K562 (cell line): ENCODE measurements at regions not wholly inside any gene's neighbourhood (a gene's known extent, or its start where the extent isn't known, plus 50 kb on each side); places are given as distances from the start of the nearest gene placed in this dataset.

Experiments used
- ATAC-seq: fragments of 200-7000 bp; cut with Tn5 transposase; 3 replicates; pipeline ENCODE4 v1.9.1; 2020; ENCODE audit warnings: moderate library complexity
- BruUV-seq: library from RNA; stranded (reverse); fragments of 400-500 nt; replicated peaks from 2 replicates; lab custom pipeline; 2021; lab: Mats Ljungman, UMichigan
- CTCF ChIA-PET: fragments of 300-600 bp; formaldehyde crosslinking; extraction: SDS; loops from one replicate; lab custom pipeline; 2021; ENCODE audit warnings: low intra/inter-chr PET ratio; lab: Yijun Ruan, JAX
- POLR2A ChIA-PET: fragments of 300-600, 350-650 bp; sonication (Branson Sonifier 250); formaldehyde crosslinking; extraction: SDS; loops from one replicate; lab custom pipeline; 2021; ENCODE audit warnings: antibody characterized with exemption, inconsistent platforms; lab: Yijun Ruan, JAX
- DNase-seq, 4 experiments: peaks; one replicate each; pipeline versions ENCODE4 v3.0.0 to v3.0.0-alpha.2; 2011 to 2018; ENCODE audit warnings: low spot score in 3 of 4, mixed read lengths in 3 of 4; ENCODE audit errors: extremely low read depth in 1 of 4
- FAIRE-seq: peaks from 2 replicates; lab custom pipeline; 2011; peaks lifted over from hg19 to GRCh38; lab: Jason Lieb, UNC
- H2AFZ ChIP-seq: 2 replicates; pipeline ENCODE4 v1.6.0; 2011; ENCODE audit warnings: low read depth, low read length, control low read depth, inconsistent platforms
- H3K27ac ChIP-seq: fragments of 200-600 bp; 3 replicates; pipeline ENCODE4 v1.8.0; 2011; ENCODE audit warnings: low read depth, mild to moderate bottlenecking, control low read depth, inconsistent platforms, low read length, moderate library complexity, mixed read lengths; ENCODE audit errors: extremely low read depth
- H3K27me3 ChIP-seq, 2 experiments: fragments of 300-600 bp in 1 of 2; 2 replicates in 1 of 2; 3 replicates in 1 of 2; pipeline versions ENCODE4 v1.6.0 to v1.8.0; 2011; ENCODE audit warnings: inconsistent platforms in 2 of 2, low read length in 2 of 2, mild to moderate bottlenecking in 1 of 2, mixed read lengths in 1 of 2, moderate library complexity in 1 of 2; ENCODE audit not compliant: control insufficient read depth in 2 of 2, insufficient read depth in 2 of 2
- H3K36me3 ChIP-seq: fragments of 300-600 bp; 3 replicates; pipeline ENCODE4 v1.8.0; 2011; ENCODE audit warnings: mild to moderate bottlenecking, low read length, inconsistent platforms; ENCODE audit not compliant: control insufficient read depth, insufficient read depth
- H3K4me1 ChIP-seq, 2 experiments: fragments of 200-600 bp in 1 of 2; replicated peaks in 1 of 2; 2 replicates in 1 of 2; 3 replicates in 1 of 2; pipeline versions ENCODE4 v1.5.1 to v1.8.0; 2011; ENCODE audit warnings: inconsistent platforms in 2 of 2, low read length in 2 of 2, mild to moderate bottlenecking in 1 of 2, mixed read lengths in 1 of 2, moderate library complexity in 1 of 2; ENCODE audit not compliant: control insufficient read depth in 2 of 2, insufficient read depth in 2 of 2
- H3K4me2 ChIP-seq: 2 replicates; pipeline ENCODE4 v1.6.1; 2011; ENCODE audit warnings: low read length, control low read depth, inconsistent platforms, mixed read lengths; ENCODE audit not compliant: insufficient read depth
- H3K4me3 ChIP-seq: fragments of 200-600 bp; sonication (generic), shearing (Covaris generic); 2 replicates; pipeline ENCODE4 v1.5.1; 2016; ENCODE audit warnings: control low read depth, inconsistent platforms
- H3K79me2 ChIP-seq: fragments of 200-600 bp; 3 replicates; pipeline ENCODE4 v1.8.0; 2011; ENCODE audit warnings: low read length, inconsistent platforms; ENCODE audit not compliant: control insufficient read depth, insufficient read depth
- H3K9ac ChIP-seq, 2 experiments: 2 replicates each; pipeline versions ENCODE4 v1.6.0 to v1.6.1; 2011; ENCODE audit warnings: low read depth in 2 of 2, low read length in 2 of 2, control low read depth in 1 of 2, inconsistent platforms in 1 of 2, mild to moderate bottlenecking in 1 of 2, mixed read lengths in 1 of 2; ENCODE audit not compliant: insufficient read depth in 1 of 2
- H3K9me1 ChIP-seq: one replicate; pipeline ENCODE4 v1.6.0; 2011; ENCODE audit warnings: inconsistent platforms, mild to moderate bottlenecking, low read length, moderate library complexity; ENCODE audit not compliant: control insufficient read depth, insufficient read depth
- H3K9me3 ChIP-seq: replicated peaks from 2 replicates; pipeline ENCODE4 v1.5.1; 2011; ENCODE audit warnings: low read depth, low read length, inconsistent platforms; ENCODE audit not compliant: control insufficient read depth, insufficient read depth
- H4K20me1 ChIP-seq: replicated peaks from 2 replicates; pipeline ENCODE4 v1.6.1; 2011; ENCODE audit warnings: low read length, inconsistent platforms, mixed read lengths; ENCODE audit not compliant: control insufficient read depth, insufficient read depth
- CC2D1A ChIP-seq: fragments of 450-650 bp; IDR thresholded peaks from 2 replicates; pipeline ENCODE4 v1.6.1; 2017; ENCODE audit warnings: mild to moderate bottlenecking
- FOSL1 ChIP-seq: fragments of 200-800 bp; sonication (Bioruptor generic); conservative IDR thresholded peaks from 2 replicates; pipeline ENCODE4 v1.6.1; 2016; ENCODE audit warnings: missing genetic modification characterization, missing compliant biosample characterization
- RFX5 ChIP-seq: IDR thresholded peaks from 2 replicates; pipeline ENCODE4 v1.6.1; 2011; ENCODE audit warnings: low read depth, mild to moderate bottlenecking, improper control_type of control experiment, low read length
- ZNF175 ChIP-seq: fragments of 200-800 bp; sonication (Bioruptor generic); IDR thresholded peaks from 2 replicates; pipeline ENCODE4 v1.6.1; 2016; ENCODE audit warnings: low read depth, mild to moderate bottlenecking, missing genetic modification characterization, missing compliant biosample characterization
- ZNF197 ChIP-seq: fragments of 200-800 bp; sonication (Bioruptor generic); IDR thresholded peaks from 2 replicates; pipeline ENCODE4 v1.6.1; 2016; ENCODE audit warnings: low read depth, missing genetic modification characterization, missing compliant biosample characterization
- ZSCAN29 ChIP-seq: fragments of 450-650 bp; IDR thresholded peaks from 2 replicates; pipeline ENCODE4 v1.6.1; 2017
- WGBS: fragments of 100-300 bp; shearing (Covaris generic); methylation state at CpG from one replicate; pipeline ENCODE4 v1.1.6; 2016; ENCODE audit warnings: low coverage, mixed read lengths; ENCODE audit not compliant: insufficient coverage; ENCODE audit errors: missing lambda C conversion rate; 5-methylcytosine and 5-hydroxymethylcytosine counted together
- in situ Hi-C: fragments of 300-500 bp; cut with MboI; formaldehyde crosslinking; loops from 4 replicates; pipeline ENCODE4 v1.15.0; 2018; ENCODE audit warnings: inconsistent platforms, mixed read lengths
- intact Hi-C: fragments of 100-400 bp; cut with micrococcal nuclease; formaldehyde crosslinking; loops from 2 replicates; pipeline ENCODE4 v1.14.2; 2022
- TF ChIP-seq, protein P1 (sequence below), 2 experiments: fragments of 450-650 bp in 1 of 2; sonication (generic) in 1 of 2; formaldehyde crosslinking in 1 of 2; IDR thresholded peaks in 1 of 2; conservative IDR thresholded peaks in 1 of 2; 2 replicates each; pipeline versions ENCODE4 v1.6.1 to v1.8.1; 2016 to 2023; ENCODE audit warnings: mild to moderate bottlenecking in 2 of 2, moderate library complexity in 2 of 2, inconsistent platforms in 1 of 2, missing genetic modification reagents in 1 of 2

DNA sequence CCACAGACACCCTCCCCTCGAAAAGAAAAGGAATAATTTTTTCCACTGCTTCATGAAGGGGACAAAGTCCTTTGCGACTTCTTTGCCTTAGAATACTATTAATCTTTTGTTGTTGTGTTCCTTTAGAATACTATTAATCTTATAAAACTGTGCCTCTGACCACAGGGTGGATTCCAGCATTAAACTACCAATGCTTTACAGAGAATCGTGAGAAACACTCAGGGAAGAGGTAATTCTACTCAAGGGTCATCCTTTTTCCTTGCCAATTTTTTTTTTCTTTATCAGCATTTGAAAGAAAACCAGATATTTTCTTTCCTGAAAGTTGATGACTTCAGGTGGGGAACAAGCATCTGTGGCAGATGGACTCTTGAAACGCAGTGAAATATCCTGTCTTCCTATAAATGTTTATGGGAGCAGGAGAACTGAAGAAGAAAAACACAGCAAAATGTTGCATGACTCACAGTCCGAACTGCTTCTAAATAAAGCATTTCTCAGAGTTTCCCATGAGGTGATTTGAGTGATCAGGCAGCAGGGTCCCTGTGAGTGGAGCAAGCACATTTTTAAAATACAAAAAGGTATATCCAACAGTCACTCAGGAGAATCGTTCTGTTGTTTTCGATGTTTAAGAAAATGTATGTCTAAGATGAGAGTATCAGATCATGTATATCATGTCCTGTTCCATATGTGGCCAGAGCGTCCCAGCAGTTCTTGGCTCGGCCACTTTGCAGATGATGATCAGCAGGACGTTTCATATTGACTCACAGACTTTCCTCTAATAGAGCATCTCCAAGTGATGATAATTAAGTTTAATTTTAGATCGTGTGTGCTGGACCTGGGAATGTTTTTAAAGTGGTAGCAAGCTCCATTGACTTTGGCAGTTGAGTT is 154.2 kb upstream of the RUNX1 start:
- peak overlapping the region; percentile 10; the same call in 1 of the 2 replicates for H3K4me2 ChIP-seq
- in situ Hi-C loops: no loop called here

More for the DNA sequence above, 154.2 kb upstream of the RUNX1 start:
- Histone ChIP-seq H3K9ac (0 out of 4 replicates have a peak overlapping the region, but pooled peaks of 1 of the 2 experiments have one; percentile 6), H3K36me3 (no peaks in the 10 kb centered on the region), H3K9me1 (no peaks in the 10 kb centered on the region), H3K27me3 (no peaks in the 10 kb centered on the region), H4K20me1 (no peaks in the 10 kb centered on the region), H3K4me1 (peaks cover 24 to 48% of the 10 kb centered on the region in 2 experiments), H2AFZ (peak overlapping the region; percentile 99), H3K4me3 (no peak overlapping the region), H3K27ac (peak overlapping the region; percentile 9; the same call in 1 of the 3 replicates), H3K79me2 (no peaks in the 10 kb centered on the region), H3K9me3 (no peaks in the 10 kb centered on the region)
- TF ChIP-seq RFX5: no peak
- TF ChIP-seq FOSL1 (tag): peak; percentile 60
- TF ChIP-seq ZSCAN29: no peak
- TF ChIP-seq, protein P1, sequence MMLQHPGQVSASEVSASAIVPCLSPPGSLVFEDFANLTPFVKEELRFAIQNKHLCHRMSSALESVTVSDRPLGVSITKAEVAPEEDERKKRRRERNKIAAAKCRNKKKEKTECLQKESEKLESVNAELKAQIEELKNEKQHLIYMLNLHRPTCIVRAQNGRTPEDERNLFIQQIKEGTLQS (IDR thresholded peaks at IDR 0.05): peak; percentile 45; the same call in 1 of the 2 replicates
- TF ChIP-seq, protein P1 (CRISPR knock-in tag; conservative IDR thresholded peaks at IDR 0.05): no peak
- TF ChIP-seq ZNF197 (CRISPR knock-in tag): 0 out of 2 replicates have a peak, but pooled peaks have one; percentile 34
- no peak for TF ChIP-seq CC2D1A
- TF ChIP-seq ZNF175 (CRISPR knock-in tag): peak; percentile 21; the same call in 1 of the 2 replicates
- POLR2A ChIA-PET: no interaction called here
- CTCF ChIA-PET: no interaction called here
- FAIRE-seq (peak; percentile 70), ATAC-seq (no peak), DNase-seq (peak in 1 of 4 experiments; percentile 40)
- WGBS: 30% methylated on average over 11 of the region's 11 CpGs
- intact Hi-C loops: loop anchor here (10.0 kb wide), 2 partner anchors 301 to 459 kb away; no protein-coding TSS in a partner anchor
- BruUV-seq: no TSS peak
